Fibroblast of skin of left biceps (primary cell): ENCODE measurements at regions not wholly inside any gene's neighbourhood (a gene's known extent, or its start where the extent isn't known, plus 50 kb on each side); places are given as distances from the start of the nearest gene placed in this dataset.

Source experiments
- DNase-seq, 2 experiments: peaks; one replicate each; pipeline ENCODE4 v3.0.0-alpha.2; 2013; ENCODE audit warnings: low read depth in 2 of 2

DNA sequence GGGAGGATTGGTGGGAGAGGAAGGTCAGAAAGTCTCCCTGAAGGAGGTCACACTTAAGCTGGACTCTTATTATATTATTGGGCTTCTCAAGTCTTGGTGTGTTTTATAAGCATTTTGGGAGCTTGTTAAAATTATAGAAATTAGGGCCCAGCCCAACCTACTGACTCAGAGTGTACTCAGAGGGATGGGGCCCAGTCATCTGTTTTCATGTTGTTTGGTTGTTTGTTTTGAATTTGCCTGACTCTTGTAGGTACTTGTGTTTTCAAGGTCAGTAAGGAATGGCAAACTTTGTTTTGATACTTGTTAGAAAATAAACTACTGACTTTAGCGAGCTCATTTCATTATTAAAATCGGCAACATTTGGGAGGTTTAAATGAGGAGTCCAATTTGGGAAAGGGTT lies 152.0 kb downstream of the INSIG2 start:
- DNase-seq = no peak

GRCh38 chr2:118239284-118239683 lies 151.0 kb downstream of the INSIG2 start:
- no peak for DNase-seq

DNA sequence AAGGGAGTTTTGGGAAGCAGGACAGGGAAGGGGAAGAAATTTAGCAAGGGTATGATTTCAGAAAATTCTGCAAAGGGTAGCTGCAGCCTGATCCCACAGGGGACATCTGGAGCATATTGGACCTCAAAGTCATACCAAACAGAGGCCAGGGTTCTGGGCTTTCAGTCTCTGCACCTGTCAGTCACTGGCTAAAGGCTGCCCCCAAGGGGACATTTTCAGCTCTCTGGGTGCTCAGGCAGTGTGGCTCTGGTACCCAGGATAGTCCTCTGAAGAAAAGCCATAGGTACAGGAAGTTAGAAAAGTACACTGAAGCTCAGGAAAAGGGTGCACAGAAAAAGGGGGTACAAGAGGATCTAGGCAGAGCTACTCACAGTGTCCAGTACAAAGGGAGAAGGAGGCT lies 149.2 kb downstream of the INSIG2 start:
- no peak for DNase-seq

- DNase-seq = no peak
Observed at GRCh38 chr2:118232796-118233195, 144.5 kb downstream of the INSIG2 start.

GRCh38 chr2:118232391-118232790 lies 144.1 kb downstream of the INSIG2 start:
- DNase-seq = no peak

GRCh38 chr2:118231759-118232158 lies 143.5 kb downstream of the INSIG2 start:
- DNase-seq = no peak

- DNase-seq = no peak
Observed at GRCh38 chr2:118227698-118228508, 139.6 kb downstream of the INSIG2 start.

DNA sequence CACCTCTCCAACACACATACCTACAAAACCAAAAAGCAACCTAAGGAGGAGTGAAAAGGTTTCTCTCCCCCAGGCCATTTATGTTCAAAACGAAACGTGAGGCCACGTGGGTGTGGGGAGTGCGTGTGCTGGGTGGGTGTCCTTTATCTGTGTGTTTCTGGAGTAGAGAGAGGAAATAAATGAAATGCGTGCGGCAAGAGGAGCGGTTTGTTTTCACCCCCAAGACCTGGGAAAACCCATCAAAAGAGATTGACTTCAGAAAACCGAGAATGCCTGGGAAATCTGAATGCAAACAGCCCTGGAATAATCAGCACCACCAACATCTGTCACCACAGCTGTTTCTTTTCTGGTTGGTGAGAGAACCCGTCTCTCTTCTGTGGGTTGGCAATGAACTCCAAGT lies 137.4 kb downstream of the INSIG2 start:
- DNase-seq = no peak

GRCh38 chr2:118224895-118225311 lies 136.6 kb downstream of the INSIG2 start:
- no peak for DNase-seq

GRCh38 chr2:118223992-118224894 lies 136.0 kb downstream of the INSIG2 start:
- no peak for DNase-seq

DNA sequence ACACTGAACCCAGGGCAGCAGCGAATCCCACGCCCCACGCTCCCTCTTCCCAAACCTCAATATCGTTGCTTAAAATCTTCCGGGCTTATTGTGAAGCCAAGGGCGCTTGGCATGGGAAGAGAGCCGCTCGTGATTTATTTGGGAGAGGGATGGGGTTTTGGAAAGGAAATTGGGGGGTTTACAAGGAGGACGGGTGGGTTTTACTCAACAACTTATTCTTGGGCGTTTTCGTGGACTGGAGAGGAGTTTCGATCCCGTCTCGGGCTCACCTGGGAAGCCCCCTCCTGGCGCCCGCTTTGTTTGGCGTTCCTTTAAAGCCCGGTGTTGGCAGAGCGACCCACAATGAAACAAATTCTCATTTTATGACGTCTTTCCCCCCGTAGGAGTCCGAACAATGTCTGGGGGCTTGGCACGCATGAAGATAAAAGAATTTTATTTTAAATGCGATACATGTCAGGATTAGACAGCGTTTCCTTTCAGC lies 135.3 kb downstream of the INSIG2 start:
- DNase-seq = no peak

DNA sequence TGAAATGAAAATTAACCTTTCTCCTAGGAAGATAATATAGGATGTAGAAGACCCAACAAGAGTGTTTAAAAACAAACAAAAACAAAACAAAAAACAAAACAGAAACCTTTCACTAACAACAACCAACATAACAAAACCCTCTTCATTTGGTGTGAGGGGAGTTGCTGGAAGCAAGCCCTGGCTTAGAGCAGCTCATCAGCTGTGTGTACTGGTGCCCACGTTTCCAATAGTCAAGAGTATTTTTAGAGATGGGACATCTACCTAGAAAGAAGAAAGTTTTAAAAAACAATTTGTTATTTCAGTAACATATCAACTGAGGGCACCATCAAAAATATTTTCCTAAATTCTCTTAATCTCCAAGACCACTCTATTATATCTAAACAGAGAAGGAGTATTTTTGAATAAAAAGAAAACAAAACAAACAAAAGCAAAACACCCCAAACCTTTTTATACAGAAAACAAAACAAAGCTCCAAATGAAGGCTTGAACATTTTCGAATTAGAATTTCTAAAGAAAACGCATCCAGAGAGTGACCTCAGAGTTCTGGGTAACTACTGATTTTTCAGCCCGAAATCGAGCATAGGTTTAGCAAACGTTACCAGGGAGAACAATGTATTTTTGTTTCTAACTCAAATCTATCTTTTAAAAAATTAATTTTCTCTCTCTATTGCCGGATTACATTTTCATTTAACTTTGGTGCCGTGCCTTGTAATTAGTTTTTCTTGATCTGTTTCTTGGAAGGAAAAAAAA lies 134.6 kb downstream of the INSIG2 start:
- no peak for DNase-seq

GRCh38 chr2:118222273-118222594 lies 134.0 kb downstream of the INSIG2 start:
- no peak for DNase-seq

GRCh38 chr2:118221536-118222272 lies 133.4 kb downstream of the INSIG2 start:
- peak; percentile 45 to 51 for DNase-seq

DNA sequence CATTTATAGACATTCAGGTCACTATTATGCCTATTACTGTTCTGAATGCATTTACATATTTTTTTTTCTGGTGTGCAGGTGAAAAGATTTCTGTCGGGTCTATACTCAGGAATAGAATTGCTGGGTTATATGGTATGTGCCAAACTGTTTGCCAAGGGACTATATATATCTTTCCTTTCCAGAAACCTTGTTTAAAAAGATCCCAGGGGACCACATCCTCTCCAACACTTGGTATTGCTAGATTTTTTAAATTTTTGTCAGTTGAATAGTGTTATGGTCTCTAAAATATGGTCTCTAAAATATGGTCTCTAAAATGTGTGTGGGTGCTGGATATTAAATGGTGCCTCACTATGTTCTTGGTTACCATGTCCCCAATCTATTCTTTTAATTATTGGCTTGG lies 131.3 kb downstream of the INSIG2 start:
- DNase-seq = no peak

DNA sequence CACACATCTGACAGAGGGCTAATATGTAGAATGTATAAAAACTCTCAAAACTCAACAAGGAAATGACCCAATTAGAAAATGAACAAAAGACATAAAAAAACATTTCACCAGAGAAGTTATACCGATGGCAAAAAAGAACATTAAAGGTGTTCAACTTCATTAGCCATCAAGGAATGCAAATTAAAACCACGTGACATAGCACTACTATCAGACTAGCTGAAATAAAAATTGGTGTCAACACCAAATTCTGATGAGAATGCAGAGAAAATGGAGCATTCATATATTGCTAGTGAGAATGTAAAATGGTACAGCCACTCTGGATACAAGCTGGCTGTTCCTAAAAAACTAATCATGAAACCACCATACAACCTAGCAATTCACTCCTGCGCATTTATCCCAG lies 128.0 kb downstream of the INSIG2 start:
- no peak for DNase-seq

DNA sequence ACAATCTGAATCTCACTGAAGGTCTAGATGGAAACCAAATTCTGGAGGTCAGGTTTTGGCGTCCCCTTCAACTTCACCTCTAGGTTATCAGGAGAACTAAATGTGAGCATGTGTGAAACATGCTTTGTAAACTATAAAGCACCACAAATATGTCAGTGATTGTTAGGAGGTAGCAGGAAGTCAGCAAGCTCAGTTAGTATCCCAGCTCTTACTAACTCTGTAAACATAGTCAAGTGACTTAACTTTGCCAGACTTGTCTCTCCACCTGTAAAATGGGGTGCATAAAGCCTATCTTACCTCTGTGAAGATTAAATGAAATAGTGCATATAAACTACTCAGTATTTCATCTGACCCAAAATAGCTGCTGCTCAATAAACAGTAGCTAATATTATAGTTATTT lies 121.5 kb downstream of the INSIG2 start:
- DNase-seq = no peak

DNA sequence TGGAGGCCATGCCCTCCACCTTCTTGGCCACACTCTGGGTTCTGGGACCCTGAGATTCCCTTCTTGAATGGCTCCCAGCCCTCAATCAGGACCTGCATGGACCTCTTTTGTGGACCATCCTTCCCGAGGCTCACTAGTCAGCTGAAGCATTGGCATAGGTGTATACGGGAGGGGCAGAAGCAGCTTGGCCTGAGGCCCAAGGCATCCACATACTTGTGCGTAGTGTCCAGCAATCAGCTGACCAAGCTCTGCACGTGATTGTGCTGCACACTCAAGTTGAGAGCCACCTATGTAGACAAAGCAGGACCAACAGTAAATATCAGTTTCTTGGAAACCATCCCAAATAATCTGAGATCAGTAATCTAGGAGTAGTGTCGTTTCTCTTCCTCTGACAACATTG lies 119.6 kb downstream of the INSIG2 start:
- no peak for DNase-seq

- DNase-seq = no peak
Observed at GRCh38 chr2:118202707-118203303, 114.5 kb downstream of the INSIG2 start.

- no peak for DNase-seq
Observed at GRCh38 chr2:118198268-118198667, 110.0 kb downstream of the INSIG2 start.
